SK-N-SH (cell line): ENCODE measurements at regions not wholly inside any gene's neighbourhood (a gene's known extent, or its start where the extent isn't known, plus 50 kb on each side); places are given as distances from the start of the nearest gene placed in this dataset.

Experiments used
- CTCF ChIA-PET: fragments of 300-600, 350-600 bp; formaldehyde crosslinking; extraction: SDS; loops from one replicate; lab custom pipeline; 2021; lab: Yijun Ruan, JAX
- POLR2A ChIA-PET: fragments of 350-600 bp; sonication (Branson Sonifier 250); formaldehyde crosslinking; extraction: SDS; loops from one replicate; lab custom pipeline; 2020; ENCODE audit warnings: antibody characterized with exemption, inconsistent platforms; lab: Yijun Ruan, JAX
- DNase-seq: peaks from one replicate; pipeline ENCODE4 v3.0.0; 2012
- H2AFZ ChIP-seq: fragments of 200-600 bp; sonication (generic); 2 replicates; pipeline ENCODE4 v1.8.1; 2016; ENCODE audit warnings: antibody characterized with exemption, mild to moderate bottlenecking, low read depth
- H3F3A ChIP-seq: fragments of 200-600 bp; sonication (generic); replicated peaks from 2 replicates; pipeline ENCODE3; 2016; ENCODE audit warnings: antibody characterized with exemption, mild to moderate bottlenecking; ENCODE audit not compliant: insufficient read depth
- H3K27ac ChIP-seq, 2 experiments: fragments of 200-500 bp in 1 of 2; fragments of 200-600 bp in 1 of 2; sonication (Bioruptor generic) in 1 of 2; sonication (generic), shearing (Covaris generic) in 1 of 2; 2 replicates each; pipeline versions ENCODE4 v1.5.1 to v1.6.1; 2014 to 2016; ENCODE audit warnings: low read depth in 2 of 2, inconsistent platforms in 1 of 2, low read length in 1 of 2, mild to moderate bottlenecking in 1 of 2, mixed read lengths in 1 of 2
- H3K27me3 ChIP-seq: fragments of 200-600 bp; sonication (generic), shearing (Covaris generic); 2 replicates; pipeline ENCODE4 v1.6.1; 2016; ENCODE audit warnings: mixed run types; ENCODE audit not compliant: insufficient read depth
- H3K36me3 ChIP-seq, 2 experiments: fragments of 200-500 bp in 1 of 2; fragments of 200-600 bp in 1 of 2; sonication (Bioruptor generic) in 1 of 2; sonication (generic) in 1 of 2; replicated peaks in 1 of 2; 2 replicates each; pipeline versions ENCODE3 to v1.5.1; 2014 to 2016; ENCODE audit warnings: low read length in 1 of 2, mild to moderate bottlenecking in 1 of 2; ENCODE audit not compliant: insufficient read depth in 2 of 2, control insufficient read depth in 1 of 2
- H3K4me1 ChIP-seq, 2 experiments: fragments of 200-500 bp in 1 of 2; fragments of 200-600 bp in 1 of 2; sonication (Bioruptor generic) in 1 of 2; sonication (generic), shearing (Covaris generic) in 1 of 2; 2 replicates each; pipeline versions ENCODE4 v1.5.1 to v1.6.1; 2014 to 2016; ENCODE audit warnings: low read depth in 1 of 2, low read length in 1 of 2, mixed run types in 1 of 2; ENCODE audit not compliant: insufficient read depth in 2 of 2, control insufficient read depth in 1 of 2
- H3K4me2 ChIP-seq: fragments of 200-600 bp; sonication (generic), shearing (Covaris generic); 2 replicates; pipeline ENCODE4 v1.6.1; 2017; ENCODE audit warnings: mixed run types
- H3K4me3 ChIP-seq, 2 experiments: fragments of 200-500 bp in 1 of 2; fragments of 200-600 bp in 1 of 2; sonication (Bioruptor generic) in 1 of 2; sonication (generic), shearing (Covaris generic) in 1 of 2; 2 replicates each; pipeline versions ENCODE4 v1.5.1 to v1.8.1; 2014 to 2016; ENCODE audit warnings: low read depth in 2 of 2, inconsistent platforms in 1 of 2, low read length in 1 of 2, mild to moderate bottlenecking in 1 of 2, mixed read lengths in 1 of 2, moderate library complexity in 1 of 2
- H3K79me2 ChIP-seq: fragments of 200-600 bp; sonication (generic); 2 replicates; pipeline ENCODE4 v1.8.1; 2017; ENCODE audit warnings: mild to moderate bottlenecking; ENCODE audit not compliant: insufficient read depth
- H3K9ac ChIP-seq: fragments of 200-600 bp; sonication (generic); 2 replicates; pipeline ENCODE4 v1.6.1; 2017; ENCODE audit warnings: mixed run types
- H3K9me2 ChIP-seq: fragments of 200-600 bp; sonication (generic); 2 replicates; pipeline ENCODE4 v1.6.1; 2017; ENCODE audit warnings: mixed run types
- H3K9me3 ChIP-seq: fragments of 200-600 bp; sonication (generic); 2 replicates; pipeline ENCODE4 v1.6.1; 2017; ENCODE audit warnings: mixed run types, mild to moderate bottlenecking, moderate library complexity
- H4K20me1 ChIP-seq: fragments of 200-600 bp; sonication (generic); 2 replicates; pipeline ENCODE4 v1.6.1; 2017; ENCODE audit warnings: mild to moderate bottlenecking, mixed run types; ENCODE audit not compliant: insufficient read depth
- CHD2 ChIP-seq: fragments of 150-350 bp; IDR thresholded peaks from 2 replicates; pipeline ENCODE4 v1.6.1; 2018; ENCODE audit warnings: low read length; ENCODE audit not compliant: partially characterized antibody
- CTCF ChIP-seq: fragments of 200-600 bp; sonication (generic); IDR thresholded peaks from 2 replicates; pipeline ENCODE4 v1.6.1; 2017; ENCODE audit warnings: antibody characterized with exemption, mild to moderate bottlenecking, moderate library complexity
- ELF1 ChIP-seq: IDR thresholded peaks from 2 replicates; pipeline ENCODE4 v1.4.0; 2012
- EP300 ChIP-seq, 2 experiments: IDR thresholded peaks; 2 replicates each; pipeline versions ENCODE4 v1.4.0 to v1.6.1; 2012; ENCODE audit warnings: borderline replicate concordance in 1 of 2, low read depth in 1 of 2, low read length in 1 of 2
- EZH2phosphoT487 ChIP-seq: fragments of 200-600 bp; sonication (generic); IDR thresholded peaks from 2 replicates; pipeline ENCODE4 v1.6.1; 2017; ENCODE audit warnings: low read depth, mixed run types, mild to moderate bottlenecking, antibody characterized with exemption, moderate library complexity, borderline replicate concordance
- FOSL2 ChIP-seq: IDR thresholded peaks from 2 replicates; pipeline ENCODE4 v1.4.0; 2012; ENCODE audit warnings: low read depth, mild to moderate bottlenecking, moderate library complexity, borderline replicate concordance
- FOXJ3 ChIP-seq: sonication (generic); formaldehyde crosslinking; IDR thresholded peaks from 2 replicates; pipeline ENCODE4 v1.5.1; 2020; ENCODE audit warnings: mild to moderate bottlenecking, missing genetic modification reagents
- GABPA ChIP-seq: IDR thresholded peaks from 2 replicates; pipeline ENCODE4 v1.4.0; 2012; ENCODE audit warnings: low read depth, mild to moderate bottlenecking
- GATA2 ChIP-seq: sonication (generic); formaldehyde crosslinking; IDR thresholded peaks from 2 replicates; pipeline ENCODE4 v1.5.0; 2020; ENCODE audit warnings: mild to moderate bottlenecking, missing genetic modification reagents
- MAX ChIP-seq: IDR thresholded peaks from 2 replicates; pipeline ENCODE4 v1.4.0; 2012; ENCODE audit warnings: low read depth
- PBX3 ChIP-seq: IDR thresholded peaks from 2 replicates; pipeline ENCODE4; 2012
- POLR2AphosphoS5 ChIP-seq: IDR thresholded peaks from 2 replicates; pipeline ENCODE4 v1.6.1; 2012; ENCODE audit warnings: low read depth, low read length
- RAD21 ChIP-seq: IDR thresholded peaks from 2 replicates; pipeline ENCODE4 v1.6.1; 2012; ENCODE audit warnings: mild to moderate bottlenecking, low read length
- RFX5 ChIP-seq: IDR thresholded peaks from 2 replicates; pipeline ENCODE4 v1.6.1; 2012; ENCODE audit warnings: mild to moderate bottlenecking, improper control_type of control experiment, low read length
- RXRA ChIP-seq: IDR thresholded peaks from 2 replicates; pipeline ENCODE4 v1.4.0; 2012; ENCODE audit warnings: low read depth, mild to moderate bottlenecking, borderline replicate concordance
- SIN3A ChIP-seq: IDR thresholded peaks from 2 replicates; pipeline ENCODE4 v1.6.1; 2012; ENCODE audit warnings: low read depth, mild to moderate bottlenecking, low read length, moderate library complexity, borderline replicate concordance
- SMC3 ChIP-seq: IDR thresholded peaks from 2 replicates; pipeline ENCODE4 v1.6.1; 2012; ENCODE audit warnings: low read depth, low read length, improper control_type of control experiment
- TAF1 ChIP-seq: IDR thresholded peaks from 2 replicates; pipeline ENCODE4 v1.6.1; 2012; ENCODE audit warnings: low read depth, mild to moderate bottlenecking, low read length, moderate library complexity, borderline replicate concordance
- USF2 ChIP-seq: fragments of 150-350 bp; IDR thresholded peaks from 2 replicates; pipeline ENCODE4 v1.6.1; 2017; ENCODE audit warnings: antibody characterized with exemption, low read length, low read depth, borderline replicate concordance
- WGBS: methylation state at CpG from one replicate; pipeline ENCODE4 v1.1.6; 2017; ENCODE audit warnings: low lambda C conversion rate; 5-methylcytosine and 5-hydroxymethylcytosine counted together
- TF ChIP-seq, protein P1 (sequence below): IDR thresholded peaks from 2 replicates; pipeline ENCODE4 v1.4.0; 2012; ENCODE audit warnings: low read depth, borderline replicate concordance

- CTCF ChIA-PET: interaction anchor here (1.0 kb wide), 1 partner anchor 11 kb away, joined by 3 read pairs; no protein-coding TSS in a partner anchor
- H3K27me3 ChIP-seq: no peaks in the 10 kb centered on the region
- no peak for DNase-seq
Measured at GRCh38 chr5:17331651-17332050, 114.2 kb downstream of the BASP1 start.

GRCh38 chr5:17333755-17334154, 116.3 kb downstream of the BASP1 start:
- H3F3A ChIP-seq: no peaks in the 10 kb centered on the region
- no peaks in the 10 kb centered on the region for H3K36me3 ChIP-seq
- ChIA-PET CTCF (no interaction called here), POLR2A (interaction anchor here (0.6 kb wide), 1 partner anchor 15 kb away, joined by 4 read pairs; no protein-coding TSS in a partner anchor)
- no peaks in the 10 kb centered on the region for H3K79me2 ChIP-seq
- DNase-seq: no peak
- no peak overlapping the region for H3K27ac ChIP-seq
- no peaks in the 10 kb centered on the region for H3K27me3 ChIP-seq
- no peak overlapping the region for H2AFZ ChIP-seq
- H4K20me1 ChIP-seq: no peaks in the 10 kb centered on the region
- no peak overlapping the region for H3K4me2 ChIP-seq
- H3K9me2 ChIP-seq: no peaks in the 10 kb centered on the region
- no peak overlapping the region for H3K9ac ChIP-seq
- 16% methylated on average over 3 of the region's 3 CpGs for WGBS
- no peak overlapping the region for H3K4me3 ChIP-seq
- no peaks in the 10 kb centered on the region for H3K4me1 ChIP-seq
- H3K9me3 ChIP-seq: no peaks in the 10 kb centered on the region
- TF ChIP-seq EZH2phosphoT487 (no peak), CHD2 (no peak), GABPA (no peak), FOSL2 (no peak), FOXJ3 (no peak), CTCF (no peak), MAX (no peak), ELF1 (no peak), PBX3 (no peak), SMC3 (no peak), GATA2 (CRISPR knock-in tag) (no peak)
- TF ChIP-seq, protein P1, sequence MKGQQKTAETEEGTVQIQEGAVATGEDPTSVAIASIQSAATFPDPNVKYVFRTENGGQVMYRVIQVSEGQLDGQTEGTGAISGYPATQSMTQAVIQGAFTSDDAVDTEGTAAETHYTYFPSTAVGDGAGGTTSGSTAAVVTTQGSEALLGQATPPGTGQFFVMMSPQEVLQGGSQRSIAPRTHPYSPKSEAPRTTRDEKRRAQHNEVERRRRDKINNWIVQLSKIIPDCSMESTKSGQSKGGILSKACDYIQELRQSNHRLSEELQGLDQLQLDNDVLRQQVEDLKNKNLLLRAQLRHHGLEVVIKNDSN: no peak

More at GRCh38 chr5:17331651-17332050, 114.2 kb downstream of the BASP1 start:
- POLR2A ChIA-PET: no interaction called here
- H3K4me3 ChIP-seq: no peak overlapping the region
- no peaks in the 10 kb centered on the region for H3K9me3 ChIP-seq
- no peak overlapping the region for H3K27ac ChIP-seq
- H3K9ac ChIP-seq: no peak overlapping the region
- H2AFZ ChIP-seq: no peak overlapping the region
- no peak overlapping the region for H3K4me2 ChIP-seq
- no peaks in the 10 kb centered on the region for H3K79me2 ChIP-seq
- 82% methylated on average over 4 of the region's 4 CpGs for WGBS
- no peak for TF ChIP-seq SIN3A
- TF ChIP-seq USF2: no peak
- TF ChIP-seq EP300 (IDR thresholded peaks at IDR 0.05; ENCODE audit: borderline replicate concordance in 1 of 2, low read depth in 1 of 2, low read length in 1 of 2): no peak
- TF ChIP-seq TAF1: no peak
- no peak for TF ChIP-seq RXRA
- TF ChIP-seq PBX3: no peak
- TF ChIP-seq ELF1: no peak
- no peak for TF ChIP-seq RFX5
- no peak for TF ChIP-seq RAD21
- TF ChIP-seq POLR2AphosphoS5: no peak
- no peaks in the 10 kb centered on the region for H4K20me1 ChIP-seq
- no peaks in the 10 kb centered on the region for H3K36me3 ChIP-seq
- no peaks in the 10 kb centered on the region; a peak in 1 of 4 replicates for H3K4me1 ChIP-seq
- no peaks in the 10 kb centered on the region for H3F3A ChIP-seq
- H3K9me2 ChIP-seq: no peaks in the 10 kb centered on the region
